Smooth muscle cell (in vitro differentiated cells): ENCODE measurements at regions not wholly inside any gene's neighbourhood (a gene's known extent, or its start where the extent isn't known, plus 50 kb on each side); places are given as distances from the start of the nearest gene placed in this dataset.
"Not testable (repeated sequence)": the region's sequence is repeated elsewhere in the genome, so short reads cannot be mapped to it uniquely, and the experiment has no call there.

ENCODE experiments used
- DNase-seq: peaks from one replicate; lab custom pipeline; 2025; ENCODE audit not compliant: unreplicated experiment; lab: John Stamatoyannopoulos, UW
- H2AFZ ChIP-seq: fragments of 200-600 bp; sonication (generic); 2 replicates; pipeline ENCODE4 v1.6.0; 2016; ENCODE audit warnings: antibody characterized with exemption, low read depth, mild to moderate bottlenecking
- H3F3A ChIP-seq: fragments of 200-600 bp; sonication (generic); 2 replicates; pipeline ENCODE4 v1.6.0; 2017; ENCODE audit warnings: antibody characterized with exemption, low read depth
- H3K27ac ChIP-seq: fragments of 200-600 bp; sonication (generic); 2 replicates; pipeline ENCODE4 v1.5.1; 2016; ENCODE audit warnings: low read depth, mild to moderate bottlenecking
- H3K27me3 ChIP-seq: fragments of 200-600 bp; sonication (generic); 2 replicates; pipeline ENCODE4 v1.6.1; 2016; ENCODE audit warnings: low read depth, mild to moderate bottlenecking
- H3K36me3 ChIP-seq: fragments of 200-600 bp; sonication (generic); 2 replicates; pipeline ENCODE4 v1.5.1; 2016; ENCODE audit warnings: low read depth
- H3K4me1 ChIP-seq: fragments of 200-600 bp; sonication (generic); 2 replicates; pipeline ENCODE4 v1.5.1; 2016; ENCODE audit warnings: low read depth
- H3K4me2 ChIP-seq: fragments of 200-600 bp; sonication (generic); 2 replicates; pipeline ENCODE4 v1.6.0; 2016; ENCODE audit warnings: mild to moderate bottlenecking
- H3K4me3 ChIP-seq: fragments of 200-600 bp; sonication (generic); 2 replicates; pipeline ENCODE4 v1.5.1; 2016; ENCODE audit warnings: mild to moderate bottlenecking
- H3K79me2 ChIP-seq: fragments of 200-600 bp; sonication (generic); 2 replicates; pipeline ENCODE4 v1.6.0; 2016; ENCODE audit warnings: low read depth, mild to moderate bottlenecking
- H3K9ac ChIP-seq: fragments of 200-600 bp; sonication (generic); 2 replicates; pipeline ENCODE4 v1.6.0; 2016; ENCODE audit warnings: low read depth
- H3K9me3 ChIP-seq: fragments of 200-600 bp; sonication (generic); replicated peaks from 2 replicates; pipeline ENCODE4 v1.5.1; 2016; ENCODE audit warnings: low read depth
- H4K20me1 ChIP-seq: fragments of 200-600 bp; sonication (generic); 2 replicates; pipeline ENCODE4 v1.6.0; 2016; ENCODE audit warnings: low read depth
- WGBS: methylation state at CpG from one replicate; pipeline ENCODE4 v1.1.7; 2016; ENCODE audit warnings: low lambda C conversion rate; 5-methylcytosine and 5-hydroxymethylcytosine counted together
- TF ChIP-seq, protein P1 (sequence below): fragments of 200-600 bp; sonication (generic); IDR thresholded peaks from 2 replicates; pipeline ENCODE4 v1.5.1; 2017; ENCODE audit warnings: borderline replicate concordance, mild to moderate bottlenecking, antibody characterized with exemption; ENCODE audit not compliant: insufficient read depth, poor library complexity, severe bottlenecking

DNA sequence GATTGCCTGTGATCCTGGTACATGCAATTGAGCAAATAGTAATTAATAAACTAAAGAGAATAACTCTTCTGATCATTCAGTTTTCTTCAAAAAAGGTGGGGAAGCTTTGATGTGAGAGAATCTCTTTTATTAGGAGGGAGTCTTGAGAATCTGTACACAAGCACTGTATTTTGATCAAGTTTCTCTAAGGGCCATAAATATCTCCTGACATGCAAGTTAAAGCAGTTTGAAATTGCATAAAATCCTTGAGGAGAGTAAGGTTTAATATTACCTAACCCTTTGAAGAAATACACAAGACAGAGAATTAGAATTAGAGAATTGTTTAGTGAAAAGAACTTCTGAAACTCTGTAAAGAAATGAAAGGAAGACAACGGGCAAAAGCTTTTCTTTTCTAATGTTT lies 326.9 kb downstream of the FAT4 start:
- Histone ChIP-seq H4K20me1 (no peaks in the 10 kb centered on the region), H3K4me2 (no peak overlapping the region), H3K27ac (no peak overlapping the region), H3K9ac (no peak overlapping the region), H3K79me2 (no peaks in the 10 kb centered on the region), H3K4me1 (peaks cover 10% of the 10 kb centered on the region), H3K27me3 (no peaks in the 10 kb centered on the region), H3K9me3 (no peaks in the 10 kb centered on the region), H3F3A (no peaks in the 10 kb centered on the region), H3K36me3 (no peaks in the 10 kb centered on the region), H2AFZ (peak overlapping the region; percentile 10), H3K4me3 (no peak overlapping the region)
- WGBS = 95% methylated on average over 1 of the region's 1 CpG
- TF ChIP-seq, protein P1, sequence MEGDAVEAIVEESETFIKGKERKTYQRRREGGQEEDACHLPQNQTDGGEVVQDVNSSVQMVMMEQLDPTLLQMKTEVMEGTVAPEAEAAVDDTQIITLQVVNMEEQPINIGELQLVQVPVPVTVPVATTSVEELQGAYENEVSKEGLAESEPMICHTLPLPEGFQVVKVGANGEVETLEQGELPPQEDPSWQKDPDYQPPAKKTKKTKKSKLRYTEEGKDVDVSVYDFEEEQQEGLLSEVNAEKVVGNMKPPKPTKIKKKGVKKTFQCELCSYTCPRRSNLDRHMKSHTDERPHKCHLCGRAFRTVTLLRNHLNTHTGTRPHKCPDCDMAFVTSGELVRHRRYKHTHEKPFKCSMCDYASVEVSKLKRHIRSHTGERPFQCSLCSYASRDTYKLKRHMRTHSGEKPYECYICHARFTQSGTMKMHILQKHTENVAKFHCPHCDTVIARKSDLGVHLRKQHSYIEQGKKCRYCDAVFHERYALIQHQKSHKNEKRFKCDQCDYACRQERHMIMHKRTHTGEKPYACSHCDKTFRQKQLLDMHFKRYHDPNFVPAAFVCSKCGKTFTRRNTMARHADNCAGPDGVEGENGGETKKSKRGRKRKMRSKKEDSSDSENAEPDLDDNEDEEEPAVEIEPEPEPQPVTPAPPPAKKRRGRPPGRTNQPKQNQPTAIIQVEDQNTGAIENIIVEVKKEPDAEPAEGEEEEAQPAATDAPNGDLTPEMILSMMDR = no peak
- DNase-seq = no peak

DNA sequence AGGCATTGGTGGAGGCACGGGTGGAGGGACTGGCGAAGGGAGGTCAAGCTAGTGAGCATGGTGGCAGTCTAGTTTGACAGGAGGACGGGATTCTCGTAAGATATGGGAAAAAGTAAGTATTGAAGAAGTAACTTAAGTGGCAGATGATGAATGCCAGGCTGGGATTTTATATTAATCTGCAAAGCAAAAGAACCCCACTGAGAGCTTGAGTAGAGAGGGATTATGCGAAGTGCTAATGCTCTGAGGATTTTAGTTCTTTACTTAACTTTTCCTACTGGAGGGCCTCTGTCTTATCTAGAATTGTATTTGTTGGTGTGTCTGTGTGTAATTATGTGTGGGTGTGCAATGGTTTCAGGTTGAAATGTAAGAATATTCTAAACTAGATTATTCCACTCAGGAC lies 327.9 kb downstream of the FAT4 start:
- Histone ChIP-seq H3K4me1 (peaks cover 10% of the 10 kb centered on the region), H3K9me3 (no peaks in the 10 kb centered on the region), H3F3A (no peaks in the 10 kb centered on the region), H3K4me2 (no peak overlapping the region), H3K4me3 (no peak overlapping the region), H2AFZ (no peak overlapping the region), H3K9ac (no peak overlapping the region), H3K79me2 (no peaks in the 10 kb centered on the region), H4K20me1 (no peaks in the 10 kb centered on the region), H3K27ac (no peak overlapping the region), H3K36me3 (no peaks in the 10 kb centered on the region), H3K27me3 (no peaks in the 10 kb centered on the region)
- TF ChIP-seq, protein P1 = no peak
- no peak for DNase-seq
- WGBS = 35% methylated on average over 5 of the region's 5 CpGs

DNA sequence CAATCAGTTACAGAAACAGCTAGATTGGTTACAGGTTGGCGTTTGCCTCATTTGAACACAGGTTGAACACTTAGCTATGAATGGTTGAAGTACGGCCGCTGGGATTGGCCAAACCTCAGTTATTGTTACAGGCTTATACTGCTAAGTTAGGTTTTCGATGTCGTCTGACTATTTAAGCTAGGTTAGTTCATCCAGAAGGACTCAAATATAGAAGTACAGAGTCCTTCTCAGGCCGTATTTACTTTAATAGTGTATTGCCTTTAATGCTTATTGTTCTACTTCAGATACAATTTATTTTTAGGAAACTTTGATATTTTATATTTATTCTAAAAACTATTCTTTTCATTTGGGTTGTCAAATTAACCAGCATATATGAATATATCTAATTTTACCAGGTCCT lies 334.7 kb downstream of the FAT4 start:
- H2AFZ ChIP-seq = no peak overlapping the region
- H3K9ac ChIP-seq = no peak overlapping the region
- no peaks in the 10 kb centered on the region for H4K20me1 ChIP-seq
- H3K4me2 ChIP-seq = no peak overlapping the region
- no peak overlapping the region for H3K27ac ChIP-seq
- no peaks in the 10 kb centered on the region for H3K36me3 ChIP-seq
- no peak overlapping the region for H3K4me3 ChIP-seq
- no peaks in the 10 kb centered on the region for H3K27me3 ChIP-seq
- no peaks in the 10 kb centered on the region for H3K9me3 ChIP-seq
- 90% methylated on average over 6 of the region's 6 CpGs for WGBS
- TF ChIP-seq, protein P1 = no peak
- no peaks in the 10 kb centered on the region for H3F3A ChIP-seq
- H3K4me1 ChIP-seq = no peaks in the 10 kb centered on the region
- no peak for DNase-seq
- no peaks in the 10 kb centered on the region for H3K79me2 ChIP-seq

DNA sequence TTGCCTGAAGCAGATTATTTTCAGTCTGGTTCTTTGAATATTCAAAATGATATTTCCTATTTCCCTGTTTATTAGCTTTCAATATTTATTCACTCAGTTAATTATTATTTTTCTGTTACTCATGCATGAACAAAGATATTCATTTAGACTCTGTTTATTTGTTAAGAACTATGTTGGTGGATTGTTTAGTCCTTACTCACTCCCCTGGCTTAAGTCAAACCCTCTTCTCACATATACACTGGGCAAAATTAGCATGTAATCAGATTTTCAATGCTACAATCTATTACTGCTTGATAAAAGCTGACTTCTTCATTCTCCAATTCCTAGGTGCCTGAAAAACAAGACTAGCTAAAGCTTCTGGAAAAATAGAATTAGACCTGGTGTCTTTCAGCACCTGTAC lies 335.8 kb downstream of the FAT4 start:
- H3K79me2 ChIP-seq = no peaks in the 10 kb centered on the region
- no peak overlapping the region for H3K4me3 ChIP-seq
- H4K20me1 ChIP-seq = no peaks in the 10 kb centered on the region
- H3K36me3 ChIP-seq = no peaks in the 10 kb centered on the region
- H3K4me2 ChIP-seq = no peak overlapping the region
- TF ChIP-seq, protein P1 = no peak
- H3K4me1 ChIP-seq = no peaks in the 10 kb centered on the region
- H3K9ac ChIP-seq = no peak overlapping the region
- H3K27me3 ChIP-seq = no peaks in the 10 kb centered on the region
- no peaks in the 10 kb centered on the region for H3F3A ChIP-seq
- H3K9me3 ChIP-seq = no peaks in the 10 kb centered on the region
- no peak overlapping the region for H2AFZ ChIP-seq
- no peak overlapping the region for H3K27ac ChIP-seq
- no peak for DNase-seq

DNA sequence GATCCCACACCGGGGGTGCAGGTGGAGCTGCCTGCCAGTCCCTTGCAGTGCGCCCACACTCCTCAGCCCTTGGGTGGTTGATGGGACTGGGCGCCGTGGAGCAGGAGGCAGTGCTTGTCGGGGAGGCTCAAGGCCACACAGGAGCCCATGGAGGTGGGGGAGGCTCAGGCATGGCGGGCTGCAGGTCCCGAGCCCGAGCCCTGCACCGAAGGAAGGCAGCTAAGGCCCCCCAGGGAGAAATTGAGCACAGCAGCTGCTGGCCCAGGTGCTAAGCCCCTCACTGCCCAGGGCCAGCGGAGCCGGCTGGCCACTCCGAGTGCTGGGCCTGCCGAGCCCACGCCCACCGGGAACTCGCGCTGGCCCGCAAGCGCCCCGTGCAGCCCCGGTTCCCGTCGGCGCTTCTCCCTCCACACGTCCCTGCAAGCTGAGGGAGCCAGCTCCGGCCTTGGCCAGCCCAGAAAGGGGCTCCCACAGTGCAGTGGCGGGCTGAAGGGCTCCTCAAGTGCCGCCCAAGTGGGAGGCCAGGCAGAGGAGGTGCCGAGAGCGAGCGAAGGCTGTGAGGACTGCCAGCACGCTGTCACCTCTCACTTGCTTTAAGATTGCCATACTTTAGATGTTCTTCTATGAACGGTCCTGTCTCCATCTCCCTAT lies 337.1 kb downstream of the FAT4 start:
- H3K79me2 ChIP-seq, H3K27ac ChIP-seq, H3K4me2 ChIP-seq, H3K9me3 ChIP-seq, H2AFZ ChIP-seq, H3F3A ChIP-seq, H3K27me3 ChIP-seq, H3K4me1 ChIP-seq, H4K20me1 ChIP-seq, H3K4me3 ChIP-seq, H3K9ac ChIP-seq, DNase-seq, H3K36me3 ChIP-seq: not testable (repeated sequence)
- WGBS = 97% methylated on average over 24 of the region's 33 CpGs
